MCF 10A (cell line): ENCODE measurements at regions not wholly inside any gene's neighbourhood (a gene's known extent, or its start where the extent isn't known, plus 50 kb on each side); places are given as distances from the start of the nearest gene placed in this dataset.
"Not testable (repeated sequence)": the region's sequence is repeated elsewhere in the genome, so short reads cannot be mapped to it uniquely, and the experiment has no call there.

ENCODE experiments used
- BruUV-seq: library from RNA; stranded (reverse); fragments of 400-500 nt; replicated peaks from 2 replicates; lab custom pipeline; 2021; lab: Mats Ljungman, UMichigan
- CTCF ChIA-PET: fragments of 300-600 bp; sonication (Branson Sonifier 250); formaldehyde crosslinking; extraction: SDS; loops from one replicate; lab custom pipeline; 2021; ENCODE audit warnings: antibody characterized with exemption, inconsistent platforms; lab: Yijun Ruan, JAX
- POLR2A ChIA-PET: fragments of 300-600, 350-650 bp; sonication (Branson Sonifier 250); formaldehyde crosslinking; extraction: SDS; loops from one replicate; lab custom pipeline; 2020; ENCODE audit warnings: antibody characterized with exemption, inconsistent platforms; lab: Yijun Ruan, JAX
- DNase-seq: peaks from one replicate; pipeline ENCODE4 v3.0.0-alpha.2; 2018; ENCODE audit not compliant: unreplicated experiment
- H3K27ac Mint-ChIP-seq: one replicate; pipeline ENCODE4 v1.8.0; 2022; ENCODE audit warnings: mild to moderate bottlenecking, low read depth, mixed read lengths; ENCODE audit not compliant: unreplicated experiment
- H3K27me3 Mint-ChIP-seq: one replicate; pipeline ENCODE4 v1.8.0; 2022; ENCODE audit warnings: mixed read lengths; ENCODE audit not compliant: insufficient read depth, unreplicated experiment
- H3K36me3 Mint-ChIP-seq: one replicate; pipeline ENCODE4 v1.8.0; 2022; ENCODE audit warnings: mild to moderate bottlenecking, moderate library complexity, mixed read lengths; ENCODE audit not compliant: insufficient read depth, unreplicated experiment
- H3K4me1 Mint-ChIP-seq: one replicate; pipeline ENCODE4 v1.8.0; 2022; ENCODE audit warnings: mixed read lengths; ENCODE audit not compliant: insufficient read depth, unreplicated experiment
- H3K4me3 Mint-ChIP-seq: one replicate; pipeline ENCODE4 v1.8.0; 2022; ENCODE audit warnings: mild to moderate bottlenecking, moderate library complexity, mixed read lengths; ENCODE audit not compliant: unreplicated experiment
- H3K9me3 Mint-ChIP-seq: one replicate; pipeline ENCODE4 v1.8.0; 2022; ENCODE audit warnings: mixed read lengths; ENCODE audit not compliant: unreplicated experiment
- intact Hi-C: fragments of 100-400 bp; cut with micrococcal nuclease; formaldehyde crosslinking; loops from 2 replicates; pipeline ENCODE4 v1.14.1; 2022
- TF ChIP-seq, protein P1 (sequence below): fragments of 200-600 bp; IDR thresholded peaks from one replicate; pipeline ENCODE4 v1.8.0; 2022; ENCODE audit warnings: antibody characterized with exemption, mild to moderate bottlenecking; ENCODE audit not compliant: unreplicated experiment

DNA sequence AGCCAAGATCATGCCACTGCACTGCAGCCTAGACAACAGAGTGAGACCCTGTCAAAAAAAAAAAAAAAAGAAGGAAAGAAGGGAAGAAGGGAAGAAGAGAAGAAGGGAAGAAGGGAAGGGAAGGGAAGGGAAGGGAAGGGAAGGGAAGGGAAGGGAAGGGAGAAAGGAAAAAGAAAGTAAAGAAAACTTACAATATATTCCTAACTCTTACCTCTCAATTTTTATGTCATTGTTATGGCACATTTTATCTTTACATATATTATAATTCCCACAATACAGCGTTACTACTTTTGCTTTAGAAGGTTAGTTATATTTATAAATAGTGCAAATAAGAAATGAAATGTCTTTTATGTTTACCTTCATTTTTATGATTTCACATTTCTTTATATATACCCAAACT lies 358.7 kb downstream of the HHIPL2 start:
- intact Hi-C loops = no loop called here
- Mint-ChIP-seq H3K9me3 (peaks cover 8% of the 10 kb centered on the region), H3K4me3 (no peak overlapping the region), H3K4me1 (no peaks in the 10 kb centered on the region), H3K36me3 (no peaks in the 10 kb centered on the region), H3K27me3 (no peaks in the 10 kb centered on the region), H3K27ac (no peak overlapping the region)
- CTCF ChIA-PET = interaction anchor here (0.6 to 2.3 kb wide), 3 partner anchors 74 to 706 kb away, joined by 3 to 7 read pairs (median 4); no protein-coding TSS in a partner anchor
- POLR2A ChIA-PET = interaction anchor here (0.6 to 1.2 kb wide), 3 partner anchors 40 to 706 kb away, joined by 3 read pairs; no protein-coding TSS in a partner anchor
- BruUV-seq = no TSS peak
- TF ChIP-seq, protein P1, sequence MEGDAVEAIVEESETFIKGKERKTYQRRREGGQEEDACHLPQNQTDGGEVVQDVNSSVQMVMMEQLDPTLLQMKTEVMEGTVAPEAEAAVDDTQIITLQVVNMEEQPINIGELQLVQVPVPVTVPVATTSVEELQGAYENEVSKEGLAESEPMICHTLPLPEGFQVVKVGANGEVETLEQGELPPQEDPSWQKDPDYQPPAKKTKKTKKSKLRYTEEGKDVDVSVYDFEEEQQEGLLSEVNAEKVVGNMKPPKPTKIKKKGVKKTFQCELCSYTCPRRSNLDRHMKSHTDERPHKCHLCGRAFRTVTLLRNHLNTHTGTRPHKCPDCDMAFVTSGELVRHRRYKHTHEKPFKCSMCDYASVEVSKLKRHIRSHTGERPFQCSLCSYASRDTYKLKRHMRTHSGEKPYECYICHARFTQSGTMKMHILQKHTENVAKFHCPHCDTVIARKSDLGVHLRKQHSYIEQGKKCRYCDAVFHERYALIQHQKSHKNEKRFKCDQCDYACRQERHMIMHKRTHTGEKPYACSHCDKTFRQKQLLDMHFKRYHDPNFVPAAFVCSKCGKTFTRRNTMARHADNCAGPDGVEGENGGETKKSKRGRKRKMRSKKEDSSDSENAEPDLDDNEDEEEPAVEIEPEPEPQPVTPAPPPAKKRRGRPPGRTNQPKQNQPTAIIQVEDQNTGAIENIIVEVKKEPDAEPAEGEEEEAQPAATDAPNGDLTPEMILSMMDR = no peak
- no peak for DNase-seq

DNA sequence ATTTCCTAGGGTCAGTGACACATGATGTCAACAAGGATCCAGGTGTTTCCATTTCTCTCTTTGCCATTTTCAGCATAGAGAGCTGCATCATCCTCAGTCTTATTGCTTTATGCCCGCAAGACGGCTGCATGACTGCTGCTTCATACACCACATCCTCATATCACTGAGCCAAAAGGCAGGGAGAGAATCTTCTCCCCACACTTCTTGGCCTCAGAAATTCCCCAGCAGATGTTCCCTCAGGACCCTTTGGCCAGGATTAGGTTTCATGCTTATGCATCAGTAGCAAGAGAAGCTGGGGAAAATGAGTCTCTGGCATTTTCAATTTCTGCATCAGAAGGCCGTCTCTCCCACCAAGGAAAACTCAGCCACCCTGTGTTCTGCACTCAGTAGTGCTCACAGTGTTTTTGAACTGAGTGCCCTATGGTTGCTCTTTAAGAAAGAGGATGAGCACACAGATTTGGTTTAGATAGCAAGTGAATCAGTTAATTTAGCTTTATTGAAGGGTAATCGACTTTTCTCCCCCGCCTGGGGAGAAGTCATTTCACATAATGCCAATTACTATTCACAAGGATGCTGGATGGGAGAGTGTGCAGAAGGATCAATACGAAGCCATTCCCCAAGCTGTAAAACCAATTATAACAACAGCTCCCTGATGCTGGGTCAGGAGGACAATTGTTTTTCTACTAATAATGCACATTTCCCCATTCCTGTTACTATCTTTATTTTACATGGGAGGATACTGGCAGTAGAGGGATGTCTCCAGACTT lies 360.2 kb downstream of the HHIPL2 start:
- no peak for DNase-seq
- intact Hi-C loops = loop anchor here (2.0 kb wide), 1 partner anchor 39 kb away; no protein-coding TSS in a partner anchor
- ChIA-PET CTCF (interaction anchor here (0.6 to 2.3 kb wide), 5 partner anchors 10 to 1317 kb away, joined by 3 to 7 read pairs (median 4); no protein-coding TSS in a partner anchor), POLR2A (interaction anchor here (0.6 kb wide), 1 partner anchor 1379 kb away, joined by 3 read pairs; no protein-coding TSS in a partner anchor)
- Mint-ChIP-seq H3K4me1 (peaks cover under 1% of the 10 kb centered on the region), H3K36me3 (no peaks in the 10 kb centered on the region), H3K9me3 (peaks cover 8% of the 10 kb centered on the region), H3K27ac (no peak overlapping the region), H3K4me3 (no peak overlapping the region), H3K27me3 (no peaks in the 10 kb centered on the region)
- no TSS peak for BruUV-seq
- TF ChIP-seq, protein P1 = no peak

DNA sequence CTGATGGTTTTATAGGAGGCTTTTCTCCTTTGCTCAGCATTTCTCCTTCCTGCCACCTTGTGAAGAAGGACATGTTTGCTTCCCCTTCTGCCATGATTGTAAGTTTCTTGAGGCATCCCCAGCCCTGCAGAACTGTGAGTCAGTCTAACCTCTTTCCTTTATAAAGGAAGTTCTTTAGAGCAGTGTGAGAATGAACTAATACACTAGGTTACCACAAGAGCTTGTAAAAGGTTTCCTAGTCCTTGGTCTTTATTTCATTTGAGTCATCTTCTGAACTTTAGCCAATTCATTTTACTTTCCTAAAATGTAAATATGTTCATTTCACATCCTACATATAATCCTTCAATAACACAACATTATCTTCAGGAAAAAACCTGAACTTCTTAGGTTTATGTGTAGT lies 365.3 kb downstream of the HHIPL2 start:
- ChIA-PET CTCF (interaction anchor here (1.1 kb wide), 1 partner anchor 9 kb away, joined by 3 read pairs; no protein-coding TSS in a partner anchor), POLR2A (interaction anchor here (0.9 kb wide), 1 partner anchor 441 kb away, joined by 6 read pairs; the partner anchor contains the start of gene DUSP10)
- Mint-ChIP-seq H3K9me3 (no peaks in the 10 kb centered on the region), H3K27ac (no peak overlapping the region), H3K36me3 (no peaks in the 10 kb centered on the region), H3K4me1 (peaks cover 6% of the 10 kb centered on the region), H3K27me3 (no peaks in the 10 kb centered on the region), H3K4me3 (no peak overlapping the region)
- no peak for DNase-seq
- TF ChIP-seq, protein P1 = no peak
- no TSS peak for BruUV-seq
- intact Hi-C loops = no loop called here

DNA sequence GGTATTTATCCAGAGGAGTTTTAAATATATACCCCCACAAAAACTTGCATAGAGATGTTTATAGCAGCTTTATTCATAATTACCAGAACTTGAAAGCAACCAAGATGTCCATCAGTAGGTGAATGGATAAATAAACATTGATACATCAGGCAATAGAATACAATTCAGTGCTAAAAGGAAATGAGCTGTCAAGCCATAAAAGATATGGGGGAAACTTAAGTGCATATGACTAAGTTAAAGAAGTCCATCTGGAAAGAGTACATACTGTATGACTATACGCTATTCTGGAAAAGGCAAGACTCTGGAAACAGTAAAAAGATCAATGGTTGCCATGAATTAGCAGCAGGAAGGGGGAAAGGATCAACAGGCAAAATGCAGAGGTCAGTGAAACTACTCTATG lies 366.7 kb downstream of the HHIPL2 start:
- Mint-ChIP-seq H3K4me1 (peaks cover 6% of the 10 kb centered on the region), H3K36me3 (no peaks in the 10 kb centered on the region), H3K27me3 (no peaks in the 10 kb centered on the region), H3K4me3 (no peak overlapping the region), H3K9me3 (peaks cover under 1% of the 10 kb centered on the region), H3K27ac (no peak overlapping the region)
- POLR2A ChIA-PET = interaction anchor here (0.6 kb wide), 1 partner anchor 217 kb away, joined by 4 read pairs; no protein-coding TSS in a partner anchor
- no peak for DNase-seq
- no TSS peak for BruUV-seq
- intact Hi-C loops = no loop called here
- TF ChIP-seq, protein P1 = no peak
- CTCF ChIA-PET = interaction anchor here (0.6 to 1.2 kb wide), 8 partner anchors 19 to 638 kb away, joined by 3 to 6 read pairs (median 3); no protein-coding TSS in a partner anchor

DNA sequence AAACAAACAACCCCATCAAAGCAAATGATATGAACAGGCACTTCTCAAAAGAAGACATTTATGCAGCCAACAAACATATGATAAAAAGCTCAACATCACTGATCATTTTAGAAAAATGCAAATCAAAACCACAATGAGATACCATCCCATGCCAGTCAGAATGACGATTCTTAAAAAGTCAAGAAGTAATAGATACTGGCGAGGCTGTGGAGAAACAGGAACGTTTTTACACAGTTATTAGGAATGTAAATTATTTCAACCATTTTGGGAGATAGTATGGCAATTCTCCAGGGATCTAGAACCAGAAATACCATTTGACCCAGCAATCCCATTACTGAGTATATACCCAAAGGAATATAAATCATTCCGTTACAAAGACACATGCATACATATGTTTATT lies 370.4 kb downstream of the HHIPL2 start:
- H3K27ac Mint-ChIP-seq, BruUV-seq, POLR2A ChIA-PET, H3K4me3 Mint-ChIP-seq, DNase-seq, H3K27me3 Mint-ChIP-seq, H3K36me3 Mint-ChIP-seq, H3K4me1 Mint-ChIP-seq: not testable (repeated sequence)
- peaks cover 17% of the 10 kb centered on the region for H3K9me3 Mint-ChIP-seq
- CTCF ChIA-PET = interaction anchor here (0.7 kb wide), 1 partner anchor 65 kb away, joined by 4 read pairs; no protein-coding TSS in a partner anchor
- intact Hi-C loops = loop anchor here (10.0 kb wide), 1 partner anchor 1303 kb away; the partner anchor contains the start of gene HLX
